ENCODE measurements at regions not wholly inside any gene's neighbourhood (a gene's known extent, or its start where the extent isn't known, plus 50 kb on each side); places are given as distances from the start of the nearest gene placed in this dataset.
"Not testable (repeated sequence)": the region's sequence is repeated elsewhere in the genome, so short reads cannot be mapped to it uniquely, and the experiment has no call there.

GRCh38 chr10:18861382-18861781 lies 187.2 kb upstream of the MALRD1 start:
- Histone ChIP-seq H3K79me2 (ENCODE audit: control insufficient read depth, insufficient read depth, low read length, unreplicated experiment) (no peaks in the 10 kb centered on the region), H2AFZ (ENCODE audit: low read length, unreplicated experiment) (no peak overlapping the region), H3K4me1 (ENCODE audit: control insufficient read depth, insufficient read depth, low read length, unreplicated experiment) (no peaks in the 10 kb centered on the region), H3K36me3 (ENCODE audit: insufficient read depth, low read length) (no peaks in the 10 kb centered on the region), H3K27ac (ENCODE audit: low read depth, low read length) (no peak overlapping the region), H3K27me3 (ENCODE audit: insufficient read depth, low read length) (no peaks in the 10 kb centered on the region), H3K4me3 (ENCODE audit: low read depth, low read length) (no peak overlapping the region)

- no peaks in the 10 kb centered on the region for H3K4me1 ChIP-seq (ENCODE audit: control insufficient read depth, insufficient read depth, low read length, unreplicated experiment)
- H3K4me3 ChIP-seq (ENCODE audit: low read depth, low read length) = no peak overlapping the region
- no peaks in the 10 kb centered on the region for H3K36me3 ChIP-seq (ENCODE audit: insufficient read depth, low read length)
- no peak overlapping the region for H3K27ac ChIP-seq (ENCODE audit: low read depth, low read length)
- no peaks in the 10 kb centered on the region for H3K27me3 ChIP-seq (ENCODE audit: insufficient read depth, low read length)
- no peak overlapping the region for H2AFZ ChIP-seq (ENCODE audit: low read length, unreplicated experiment)
- no peaks in the 10 kb centered on the region for H3K79me2 ChIP-seq (ENCODE audit: control insufficient read depth, insufficient read depth, low read length, unreplicated experiment)
Measured at GRCh38 chr10:18866852-18867251, 181.7 kb upstream of the MALRD1 start.

- H3K27ac ChIP-seq (ENCODE audit: low read depth, low read length) = no peak overlapping the region
- H3K4me1 ChIP-seq (ENCODE audit: control insufficient read depth, insufficient read depth, low read length, unreplicated experiment) = no peaks in the 10 kb centered on the region
- no peak overlapping the region for H3K4me3 ChIP-seq (ENCODE audit: low read depth, low read length)
- no peaks in the 10 kb centered on the region for H3K36me3 ChIP-seq (ENCODE audit: insufficient read depth, low read length)
- H3K79me2 ChIP-seq (ENCODE audit: control insufficient read depth, insufficient read depth, low read length, unreplicated experiment) = no peaks in the 10 kb centered on the region
- H2AFZ ChIP-seq (ENCODE audit: low read length, unreplicated experiment) = no peak overlapping the region
- H3K27me3 ChIP-seq (ENCODE audit: insufficient read depth, low read length) = no peaks in the 10 kb centered on the region
Measured at GRCh38 chr10:18868919-18869318, 179.7 kb upstream of the MALRD1 start.

- Histone ChIP-seq H2AFZ (ENCODE audit: low read length, unreplicated experiment) (no peak overlapping the region), H3K79me2 (ENCODE audit: control insufficient read depth, insufficient read depth, low read length, unreplicated experiment) (no peaks in the 10 kb centered on the region), H3K36me3 (ENCODE audit: insufficient read depth, low read length) (no peaks in the 10 kb centered on the region)
Measured at GRCh38 chr10:18875477-18875876, 173.1 kb upstream of the MALRD1 start.

GRCh38 chr10:18879284-18879683 lies 169.3 kb upstream of the MALRD1 start:
- Histone ChIP-seq H3K36me3 (ENCODE audit: insufficient read depth, low read length) (no peaks in the 10 kb centered on the region), H2AFZ (ENCODE audit: low read length, unreplicated experiment) (no peak overlapping the region), H3K27ac (ENCODE audit: low read depth, low read length) (no peak overlapping the region), H3K4me3 (ENCODE audit: low read depth, low read length) (no peak overlapping the region), H3K4me1 (ENCODE audit: control insufficient read depth, insufficient read depth, low read length, unreplicated experiment) (no peaks in the 10 kb centered on the region), H3K27me3 (ENCODE audit: insufficient read depth, low read length) (no peaks in the 10 kb centered on the region), H3K79me2 (ENCODE audit: control insufficient read depth, insufficient read depth, low read length, unreplicated experiment) (no peaks in the 10 kb centered on the region)

More at GRCh38 chr10:18875477-18875876, 173.1 kb upstream of the MALRD1 start:
- Histone ChIP-seq H3K4me1 (ENCODE audit: control insufficient read depth, insufficient read depth, low read length, unreplicated experiment) (no peaks in the 10 kb centered on the region), H3K27ac (ENCODE audit: low read depth, low read length) (no peak overlapping the region), H3K4me3 (ENCODE audit: low read depth, low read length) (no peak overlapping the region), H3K27me3 (ENCODE audit: insufficient read depth, low read length) (no peaks in the 10 kb centered on the region)

GRCh38 chr10:18880530-18880929 lies 168.1 kb upstream of the MALRD1 start:
- Histone ChIP-seq H3K4me3 (ENCODE audit: low read depth, low read length) (no peak overlapping the region), H3K27ac (ENCODE audit: low read depth, low read length) (no peak overlapping the region), H3K4me1 (ENCODE audit: control insufficient read depth, insufficient read depth, low read length, unreplicated experiment) (no peaks in the 10 kb centered on the region), H3K27me3 (ENCODE audit: insufficient read depth, low read length) (no peaks in the 10 kb centered on the region), H3K36me3 (ENCODE audit: insufficient read depth, low read length) (no peaks in the 10 kb centered on the region), H2AFZ (ENCODE audit: low read length, unreplicated experiment) (no peak overlapping the region), H3K79me2 (ENCODE audit: control insufficient read depth, insufficient read depth, low read length, unreplicated experiment) (no peaks in the 10 kb centered on the region)

GRCh38 chr10:18886102-18886501 lies 162.5 kb upstream of the MALRD1 start:
- H3K27ac ChIP-seq (ENCODE audit: low read depth, low read length) = no peak overlapping the region
- no peak overlapping the region for H3K4me3 ChIP-seq (ENCODE audit: low read depth, low read length)
- H3K79me2 ChIP-seq (ENCODE audit: control insufficient read depth, insufficient read depth, low read length, unreplicated experiment) = no peaks in the 10 kb centered on the region
- no peaks in the 10 kb centered on the region for H3K36me3 ChIP-seq (ENCODE audit: insufficient read depth, low read length)
- H2AFZ ChIP-seq (ENCODE audit: low read length, unreplicated experiment) = no peak overlapping the region
- H3K4me1 ChIP-seq (ENCODE audit: control insufficient read depth, insufficient read depth, low read length, unreplicated experiment) = no peaks in the 10 kb centered on the region
- no peaks in the 10 kb centered on the region for H3K27me3 ChIP-seq (ENCODE audit: insufficient read depth, low read length)

- Histone ChIP-seq H3K27ac (ENCODE audit: low read depth, low read length) (no peak overlapping the region), H3K27me3 (ENCODE audit: insufficient read depth, low read length) (no peaks in the 10 kb centered on the region), H3K79me2 (ENCODE audit: control insufficient read depth, insufficient read depth, low read length, unreplicated experiment) (no peaks in the 10 kb centered on the region), H3K36me3 (ENCODE audit: insufficient read depth, low read length) (no peaks in the 10 kb centered on the region), H2AFZ (ENCODE audit: low read length, unreplicated experiment) (no peak overlapping the region), H3K4me3 (ENCODE audit: low read depth, low read length) (no peak overlapping the region), H3K4me1 (ENCODE audit: control insufficient read depth, insufficient read depth, low read length, unreplicated experiment) (no peaks in the 10 kb centered on the region)
Measured at GRCh38 chr10:18906636-18907035, 142.0 kb upstream of the MALRD1 start.

GRCh38 chr10:18917431-18917830 lies 131.2 kb upstream of the MALRD1 start:
- not testable (repeated sequence) for H3K36me3 ChIP-seq (ENCODE audit: insufficient read depth, low read length); H3K27me3 ChIP-seq (ENCODE audit: insufficient read depth, low read length); H3K79me2 ChIP-seq (ENCODE audit: control insufficient read depth, insufficient read depth, low read length, unreplicated experiment); H3K4me3 ChIP-seq (ENCODE audit: low read depth, low read length); H3K4me1 ChIP-seq (ENCODE audit: control insufficient read depth, insufficient read depth, low read length, unreplicated experiment); H3K27ac ChIP-seq (ENCODE audit: low read depth, low read length); H2AFZ ChIP-seq (ENCODE audit: low read length, unreplicated experiment)

- H3K27ac ChIP-seq (ENCODE audit: low read depth, low read length) = no peak overlapping the region
- H3K79me2 ChIP-seq (ENCODE audit: control insufficient read depth, insufficient read depth, low read length, unreplicated experiment) = no peaks in the 10 kb centered on the region
- no peak overlapping the region for H2AFZ ChIP-seq (ENCODE audit: low read length, unreplicated experiment)
- H3K27me3 ChIP-seq (ENCODE audit: insufficient read depth, low read length) = no peaks in the 10 kb centered on the region
- no peaks in the 10 kb centered on the region for H3K4me1 ChIP-seq (ENCODE audit: control insufficient read depth, insufficient read depth, low read length, unreplicated experiment)
- H3K36me3 ChIP-seq (ENCODE audit: insufficient read depth, low read length) = no peaks in the 10 kb centered on the region
- H3K4me3 ChIP-seq (ENCODE audit: low read depth, low read length) = no peak overlapping the region
Measured at GRCh38 chr10:18918532-18918931, 130.1 kb upstream of the MALRD1 start.

- Histone ChIP-seq H3K4me3 (ENCODE audit: low read depth, low read length) (no peak overlapping the region), H3K36me3 (ENCODE audit: insufficient read depth, low read length) (no peaks in the 10 kb centered on the region), H3K79me2 (ENCODE audit: control insufficient read depth, insufficient read depth, low read length, unreplicated experiment) (no peaks in the 10 kb centered on the region), H3K27ac (ENCODE audit: low read depth, low read length) (no peak overlapping the region), H3K4me1 (ENCODE audit: control insufficient read depth, insufficient read depth, low read length, unreplicated experiment) (no peaks in the 10 kb centered on the region), H2AFZ (ENCODE audit: low read length, unreplicated experiment) (no peak overlapping the region), H3K27me3 (ENCODE audit: insufficient read depth, low read length) (no peaks in the 10 kb centered on the region)
Measured at GRCh38 chr10:18949391-18949790, 99.2 kb upstream of the MALRD1 start.

Data from ACC112 (cell line).